ENCODE measurements at regions not wholly inside any gene's neighbourhood (a gene's known extent, or its start where the extent isn't known, plus 50 kb on each side); places are given as distances from the start of the nearest gene placed in this dataset.

DNA sequence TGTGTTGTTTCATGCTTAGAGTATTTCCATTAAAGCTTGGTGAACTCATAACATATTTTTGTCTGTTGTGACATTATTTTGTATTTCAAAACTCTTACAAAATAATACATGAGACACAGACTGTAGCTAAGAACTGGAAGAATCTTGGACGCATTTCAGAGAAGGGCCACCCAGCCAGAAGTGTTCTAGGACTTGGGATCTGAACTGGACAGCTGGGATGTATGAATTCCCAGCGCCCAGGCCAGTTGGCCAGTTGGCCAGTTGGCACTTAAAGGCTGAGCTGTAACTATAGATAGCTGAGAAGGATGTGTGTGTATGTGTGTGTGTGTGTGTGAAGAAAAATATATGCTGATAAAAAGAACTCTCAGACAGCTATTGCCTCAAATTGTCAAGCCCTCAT is 193.4 kb upstream of the GPR101 start:
- no peak for TF ChIP-seq POLR2A (IDR thresholded peaks at IDR 0.05)
- TF ChIP-seq, protein P1, sequence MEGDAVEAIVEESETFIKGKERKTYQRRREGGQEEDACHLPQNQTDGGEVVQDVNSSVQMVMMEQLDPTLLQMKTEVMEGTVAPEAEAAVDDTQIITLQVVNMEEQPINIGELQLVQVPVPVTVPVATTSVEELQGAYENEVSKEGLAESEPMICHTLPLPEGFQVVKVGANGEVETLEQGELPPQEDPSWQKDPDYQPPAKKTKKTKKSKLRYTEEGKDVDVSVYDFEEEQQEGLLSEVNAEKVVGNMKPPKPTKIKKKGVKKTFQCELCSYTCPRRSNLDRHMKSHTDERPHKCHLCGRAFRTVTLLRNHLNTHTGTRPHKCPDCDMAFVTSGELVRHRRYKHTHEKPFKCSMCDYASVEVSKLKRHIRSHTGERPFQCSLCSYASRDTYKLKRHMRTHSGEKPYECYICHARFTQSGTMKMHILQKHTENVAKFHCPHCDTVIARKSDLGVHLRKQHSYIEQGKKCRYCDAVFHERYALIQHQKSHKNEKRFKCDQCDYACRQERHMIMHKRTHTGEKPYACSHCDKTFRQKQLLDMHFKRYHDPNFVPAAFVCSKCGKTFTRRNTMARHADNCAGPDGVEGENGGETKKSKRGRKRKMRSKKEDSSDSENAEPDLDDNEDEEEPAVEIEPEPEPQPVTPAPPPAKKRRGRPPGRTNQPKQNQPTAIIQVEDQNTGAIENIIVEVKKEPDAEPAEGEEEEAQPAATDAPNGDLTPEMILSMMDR (IDR thresholded peaks at IDR 0.05): no peak

Data from Peyer's patch (tissue), 4 donors.